Activated T-helper 1 cell treated with anti-CD3 and anti-CD28 coated beads, Interleukin-12 subunit alpha, Interleukin-12 subunit beta, Interleukin-2, Interleukin-4 antibody, amounts not matched to agents 30 ng/mL and 10 ng/mL and 1 ng/mL, durations not matched to agents 14 hours and 24 hours and 36 hours (primary cell): ENCODE measurements at regions not wholly inside any gene's neighbourhood (a gene's known extent, or its start where the extent isn't known, plus 50 kb on each side); places are given as distances from the start of the nearest gene placed in this dataset.
"Not testable (repeated sequence)": the region's sequence is repeated elsewhere in the genome, so short reads cannot be mapped to it uniquely, and the experiment has no call there.

Experiments
- DNase-seq: peaks from one replicate; pipeline ENCODE4 v3.0.0; 2021; ENCODE audit warnings: low spot score
- H3K27ac Mint-ChIP-seq: one replicate; pipeline ENCODE4 v1.8.0; 2021; ENCODE audit warnings: mild to moderate bottlenecking, mixed read lengths
- H3K27me3 Mint-ChIP-seq: one replicate; pipeline ENCODE4 v1.8.0; 2022; ENCODE audit warnings: mild to moderate bottlenecking, moderate library complexity, mixed read lengths; ENCODE audit not compliant: insufficient read depth
- H3K36me3 Mint-ChIP-seq: one replicate; pipeline ENCODE4 v1.8.0; 2021; ENCODE audit warnings: low read depth, mixed read lengths
- H3K4me1 Mint-ChIP-seq: one replicate; pipeline ENCODE4 v1.8.0; 2021; ENCODE audit warnings: low read depth, mixed read lengths
- H3K4me3 Mint-ChIP-seq: one replicate; pipeline ENCODE4 v1.8.0; 2021; ENCODE audit warnings: mild to moderate bottlenecking, moderate library complexity, mixed read lengths
- H3K9me3 Mint-ChIP-seq: one replicate; pipeline ENCODE4 v1.8.0; 2021; ENCODE audit warnings: mixed read lengths
- intact Hi-C: fragments of 100-400 bp; cut with micrococcal nuclease; formaldehyde crosslinking; loops from one replicate; pipeline ENCODE4 v1.15.1; 2024

DNA sequence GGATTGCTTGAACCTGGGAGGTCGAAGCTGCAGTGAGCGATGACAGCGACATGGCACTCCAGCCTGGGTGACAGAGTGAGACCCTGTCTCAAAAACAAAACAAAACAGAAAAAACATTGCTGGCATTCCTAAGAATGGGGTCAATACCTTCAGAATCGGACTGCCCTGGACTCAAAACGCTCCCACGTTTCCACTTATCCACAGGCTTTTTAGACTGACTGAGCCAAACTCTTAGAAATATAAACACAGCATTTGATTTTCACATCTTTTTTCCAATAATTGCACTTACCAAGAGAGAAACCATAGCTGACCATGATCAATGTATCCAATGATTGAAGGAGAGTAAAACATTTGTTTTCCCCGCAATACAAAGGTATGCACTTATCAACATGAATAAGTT lies 59.5 kb upstream of the CUX1 start:
- no peaks in the 10 kb centered on the region for H3K36me3 Mint-ChIP-seq
- peaks cover 14% of the 10 kb centered on the region for H3K4me1 Mint-ChIP-seq
- no peak overlapping the region for H3K4me3 Mint-ChIP-seq
- DNase-seq = no peak
- no peaks in the 10 kb centered on the region for H3K27me3 Mint-ChIP-seq
- H3K27ac Mint-ChIP-seq = no peak overlapping the region
- H3K9me3 Mint-ChIP-seq = no peaks in the 10 kb centered on the region
- intact Hi-C loops = no loop called here

DNA sequence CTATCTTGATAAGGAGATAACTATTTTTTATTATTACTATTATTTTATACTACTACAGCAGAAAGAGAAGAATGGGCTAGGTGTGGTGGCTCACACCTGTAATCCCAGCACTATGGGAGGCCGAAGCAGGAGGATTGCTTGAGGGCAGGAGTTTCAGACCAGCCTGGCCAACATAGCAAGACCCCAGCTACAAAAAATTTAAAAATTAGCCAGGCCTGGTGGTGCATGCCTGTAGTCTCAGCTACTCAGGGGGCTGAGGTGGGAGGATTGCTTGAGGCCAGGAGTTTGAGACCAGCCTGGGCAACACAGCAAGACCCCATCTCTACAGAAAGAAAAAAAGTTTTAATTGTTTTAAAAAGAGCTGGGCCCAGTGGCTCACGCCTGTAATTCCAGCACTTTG lies 58.9 kb upstream of the CUX1 start:
- H3K36me3 Mint-ChIP-seq, H3K4me3 Mint-ChIP-seq, H3K9me3 Mint-ChIP-seq, intact Hi-C loops, H3K27ac Mint-ChIP-seq, H3K27me3 Mint-ChIP-seq, DNase-seq: not testable (repeated sequence)
- H3K4me1 Mint-ChIP-seq = peaks cover 14% of the 10 kb centered on the region

DNA sequence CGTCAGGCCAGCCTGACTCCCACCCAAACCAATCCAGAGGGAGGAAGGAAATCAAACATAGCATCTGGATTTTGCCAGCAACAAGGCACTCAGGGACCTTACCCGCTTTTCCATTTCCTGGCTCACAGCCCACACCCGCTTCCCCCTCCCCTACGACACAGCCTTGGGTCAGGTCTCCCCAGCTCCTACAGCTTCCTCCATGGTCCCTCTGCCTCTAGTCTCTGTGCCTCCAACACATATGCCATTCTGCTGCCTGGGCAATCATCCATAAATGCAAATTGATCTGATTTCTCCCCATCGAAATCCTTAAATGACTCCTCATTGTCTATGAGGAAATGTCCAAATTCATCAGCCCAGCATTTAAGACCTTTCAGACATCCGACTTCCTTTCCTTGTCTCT lies 53.2 kb upstream of the CUX1 start:
- H3K9me3 Mint-ChIP-seq = no peaks in the 10 kb centered on the region
- H3K4me3 Mint-ChIP-seq = no peak overlapping the region
- H3K27me3 Mint-ChIP-seq = peaks cover 3% of the 10 kb centered on the region
- intact Hi-C loops = no loop called here
- no peaks in the 10 kb centered on the region for H3K4me1 Mint-ChIP-seq
- H3K27ac Mint-ChIP-seq = no peak overlapping the region
- no peaks in the 10 kb centered on the region for H3K36me3 Mint-ChIP-seq
- DNase-seq = no peak

DNA sequence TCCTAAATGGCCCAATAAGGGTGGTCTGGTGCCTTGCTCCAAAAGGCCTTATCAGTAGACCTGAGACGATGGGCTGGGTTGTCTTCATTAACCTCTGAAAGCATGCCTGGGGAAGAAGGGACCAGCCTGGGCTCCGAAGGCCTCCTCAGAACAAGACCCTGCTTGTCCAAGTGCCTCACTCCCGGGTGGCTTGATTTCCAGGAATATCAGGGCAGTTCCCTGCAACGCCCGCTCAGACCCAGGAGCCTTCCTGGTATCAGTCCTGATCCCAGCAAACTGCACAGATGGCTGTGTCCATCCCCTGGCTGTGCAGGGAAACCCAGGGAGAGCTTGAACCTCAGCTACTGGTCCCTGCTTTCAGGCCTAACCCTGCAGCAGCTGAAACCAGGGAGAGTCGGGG lies 49.9 kb upstream of the CUX1 start:
- intact Hi-C loops = no loop called here
- Mint-ChIP-seq H3K27ac (no peak overlapping the region), H3K36me3 (no peaks in the 10 kb centered on the region), H3K4me3 (no peak overlapping the region), H3K9me3 (no peaks in the 10 kb centered on the region), H3K27me3 (peaks cover 11% of the 10 kb centered on the region), H3K4me1 (no peaks in the 10 kb centered on the region)
- no peak for DNase-seq
